ENCODE measurements at regions not wholly inside any gene's neighbourhood (a gene's known extent, or its start where the extent isn't known, plus 50 kb on each side); places are given as distances from the start of the nearest gene placed in this dataset.
"Not testable (repeated sequence)": the region's sequence is repeated elsewhere in the genome, so short reads cannot be mapped to it uniquely, and the experiment has no call there.

DNA sequence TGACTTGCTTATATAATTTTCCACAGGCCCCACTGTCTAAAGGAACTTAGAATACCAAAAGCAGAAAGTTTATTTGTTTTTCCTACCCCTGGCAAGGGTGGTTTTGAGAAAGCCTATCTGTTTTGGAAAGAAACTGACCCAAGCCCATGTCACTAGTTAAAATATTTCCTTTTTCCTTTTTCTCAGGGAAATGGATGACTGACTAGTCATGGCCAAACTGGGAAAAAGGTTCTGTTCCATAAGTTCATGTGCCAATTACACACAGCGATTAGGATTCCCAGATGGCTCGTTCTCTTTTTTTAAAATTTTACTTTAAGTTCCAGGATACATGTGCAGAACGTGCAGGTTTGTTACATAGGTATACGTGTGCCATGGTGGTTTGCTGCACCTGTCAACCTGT lies 157.8 kb downstream of the IGLL1 start:
- H3K27me3 ChIP-seq (ENCODE audit: control insufficient read depth, insufficient read depth, low read length); H3K27ac ChIP-seq (ENCODE audit: low read length); H3K36me3 ChIP-seq (ENCODE audit: control insufficient read depth, insufficient read depth, low read length); CTCF ChIA-PET; H3K9me3 ChIP-seq (ENCODE audit: control insufficient read depth, insufficient read depth, low read depth, low read length); ATAC-seq; H3K4me1 ChIP-seq (ENCODE audit: control insufficient read depth, insufficient read depth, low read length); BruUV-seq (replicated peaks); intact Hi-C loops (cut with micrococcal nuclease; ENCODE audit: unreplicated experiment); DNase-seq (ENCODE audit: low read depth, low spot score); in situ Hi-C loops (cut with HindIII; ENCODE audit: low pct_unique_long_range_greater_than_20kb, low sequenced_read_pairs); POLR2A ChIA-PET; H3K4me3 ChIP-seq (ENCODE audit: low read depth in 2 of 2, low read length in 2 of 2): not testable (repeated sequence)

DNA sequence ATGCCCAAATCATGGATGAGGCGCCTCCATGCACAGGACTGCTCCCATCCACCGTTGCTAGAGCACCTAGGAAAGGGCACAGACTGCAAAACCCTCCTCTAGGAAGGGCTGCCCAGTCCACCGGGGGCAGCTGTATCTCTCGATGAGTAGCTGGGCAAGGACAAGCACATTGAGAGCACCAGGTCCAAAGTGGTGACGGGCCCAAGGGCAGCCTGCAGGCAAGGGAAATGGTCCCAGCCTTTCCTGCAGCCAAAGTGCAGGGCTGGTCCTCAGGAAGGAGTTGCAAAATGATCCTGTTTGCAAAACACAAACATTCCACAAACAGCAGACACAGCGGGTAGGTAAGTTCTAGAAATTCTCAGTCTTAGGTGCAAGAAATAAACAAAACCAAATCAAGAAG lies 158.8 kb downstream of the IGLL1 start:
- POLR2A ChIA-PET; H3K9me3 ChIP-seq (ENCODE audit: control insufficient read depth, insufficient read depth, low read depth, low read length); CTCF ChIA-PET; H3K27ac ChIP-seq (ENCODE audit: low read length); H3K27me3 ChIP-seq (ENCODE audit: control insufficient read depth, insufficient read depth, low read length); BruUV-seq (replicated peaks); DNase-seq (ENCODE audit: low read depth, low spot score); H3K36me3 ChIP-seq (ENCODE audit: control insufficient read depth, insufficient read depth, low read length); H3K4me3 ChIP-seq (ENCODE audit: low read depth in 2 of 2, low read length in 2 of 2); intact Hi-C loops (cut with micrococcal nuclease; ENCODE audit: unreplicated experiment); ATAC-seq; H3K4me1 ChIP-seq (ENCODE audit: control insufficient read depth, insufficient read depth, low read length); in situ Hi-C loops (cut with HindIII; ENCODE audit: low pct_unique_long_range_greater_than_20kb, low sequenced_read_pairs): not testable (repeated sequence)

DNA sequence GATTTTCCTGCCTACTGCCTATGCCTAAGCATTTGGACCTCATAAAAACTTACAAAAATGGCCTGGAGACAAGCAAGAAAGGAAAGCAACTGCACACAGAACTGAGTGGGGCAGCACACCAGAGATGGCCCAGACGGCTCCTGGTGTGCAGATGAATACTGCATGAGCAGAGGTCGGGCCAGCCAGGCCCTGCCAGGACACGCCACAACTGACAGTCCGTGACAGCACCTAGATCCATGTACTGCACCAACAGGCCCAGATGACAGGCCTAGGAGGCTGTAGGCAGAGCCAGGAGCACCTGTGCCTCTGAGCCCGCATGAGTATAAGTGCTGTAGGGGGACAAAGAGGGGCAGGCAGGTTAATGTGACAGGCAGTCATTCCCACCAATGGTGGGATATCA lies 160.2 kb downstream of the IGLL1 start:
- intact Hi-C loops (cut with micrococcal nuclease; ENCODE audit: unreplicated experiment) (no loop called here), in situ Hi-C loops (cut with HindIII; ENCODE audit: low pct_unique_long_range_greater_than_20kb, low sequenced_read_pairs) (no loop called here)
- TF ChIP-seq TCF7L2 (IDR thresholded peaks at IDR 0.05; ENCODE audit: low read depth, low read length) = no peak
- no peak for TF ChIP-seq POLR2AphosphoS5 (IDR thresholded peaks at IDR 0.05; ENCODE audit: low read depth, low read length)
- TF ChIP-seq, protein P1, sequence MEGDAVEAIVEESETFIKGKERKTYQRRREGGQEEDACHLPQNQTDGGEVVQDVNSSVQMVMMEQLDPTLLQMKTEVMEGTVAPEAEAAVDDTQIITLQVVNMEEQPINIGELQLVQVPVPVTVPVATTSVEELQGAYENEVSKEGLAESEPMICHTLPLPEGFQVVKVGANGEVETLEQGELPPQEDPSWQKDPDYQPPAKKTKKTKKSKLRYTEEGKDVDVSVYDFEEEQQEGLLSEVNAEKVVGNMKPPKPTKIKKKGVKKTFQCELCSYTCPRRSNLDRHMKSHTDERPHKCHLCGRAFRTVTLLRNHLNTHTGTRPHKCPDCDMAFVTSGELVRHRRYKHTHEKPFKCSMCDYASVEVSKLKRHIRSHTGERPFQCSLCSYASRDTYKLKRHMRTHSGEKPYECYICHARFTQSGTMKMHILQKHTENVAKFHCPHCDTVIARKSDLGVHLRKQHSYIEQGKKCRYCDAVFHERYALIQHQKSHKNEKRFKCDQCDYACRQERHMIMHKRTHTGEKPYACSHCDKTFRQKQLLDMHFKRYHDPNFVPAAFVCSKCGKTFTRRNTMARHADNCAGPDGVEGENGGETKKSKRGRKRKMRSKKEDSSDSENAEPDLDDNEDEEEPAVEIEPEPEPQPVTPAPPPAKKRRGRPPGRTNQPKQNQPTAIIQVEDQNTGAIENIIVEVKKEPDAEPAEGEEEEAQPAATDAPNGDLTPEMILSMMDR (IDR thresholded peaks at IDR 0.05) = no peak
- no peak for TF ChIP-seq SIN3A (IDR thresholded peaks at IDR 0.05; ENCODE audit: borderline replicate concordance, insufficient read depth, low read depth, low read length)
- TF ChIP-seq, protein P2, sequence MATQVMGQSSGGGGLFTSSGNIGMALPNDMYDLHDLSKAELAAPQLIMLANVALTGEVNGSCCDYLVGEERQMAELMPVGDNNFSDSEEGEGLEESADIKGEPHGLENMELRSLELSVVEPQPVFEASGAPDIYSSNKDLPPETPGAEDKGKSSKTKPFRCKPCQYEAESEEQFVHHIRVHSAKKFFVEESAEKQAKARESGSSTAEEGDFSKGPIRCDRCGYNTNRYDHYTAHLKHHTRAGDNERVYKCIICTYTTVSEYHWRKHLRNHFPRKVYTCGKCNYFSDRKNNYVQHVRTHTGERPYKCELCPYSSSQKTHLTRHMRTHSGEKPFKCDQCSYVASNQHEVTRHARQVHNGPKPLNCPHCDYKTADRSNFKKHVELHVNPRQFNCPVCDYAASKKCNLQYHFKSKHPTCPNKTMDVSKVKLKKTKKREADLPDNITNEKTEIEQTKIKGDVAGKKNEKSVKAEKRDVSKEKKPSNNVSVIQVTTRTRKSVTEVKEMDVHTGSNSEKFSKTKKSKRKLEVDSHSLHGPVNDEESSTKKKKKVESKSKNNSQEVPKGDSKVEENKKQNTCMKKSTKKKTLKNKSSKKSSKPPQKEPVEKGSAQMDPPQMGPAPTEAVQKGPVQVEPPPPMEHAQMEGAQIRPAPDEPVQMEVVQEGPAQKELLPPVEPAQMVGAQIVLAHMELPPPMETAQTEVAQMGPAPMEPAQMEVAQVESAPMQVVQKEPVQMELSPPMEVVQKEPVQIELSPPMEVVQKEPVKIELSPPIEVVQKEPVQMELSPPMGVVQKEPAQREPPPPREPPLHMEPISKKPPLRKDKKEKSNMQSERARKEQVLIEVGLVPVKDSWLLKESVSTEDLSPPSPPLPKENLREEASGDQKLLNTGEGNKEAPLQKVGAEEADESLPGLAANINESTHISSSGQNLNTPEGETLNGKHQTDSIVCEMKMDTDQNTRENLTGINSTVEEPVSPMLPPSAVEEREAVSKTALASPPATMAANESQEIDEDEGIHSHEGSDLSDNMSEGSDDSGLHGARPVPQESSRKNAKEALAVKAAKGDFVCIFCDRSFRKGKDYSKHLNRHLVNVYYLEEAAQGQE (IDR thresholded peaks at IDR 0.05; ENCODE audit: insufficient read depth in 1 of 2, low read depth in 2 of 2, low read length in 1 of 2) = no peak
- H3K36me3 ChIP-seq (ENCODE audit: control insufficient read depth, insufficient read depth, low read length) = no peaks in the 10 kb centered on the region
- ChIA-PET CTCF (no interaction called here), POLR2A (no interaction called here)
- H3K9me3 ChIP-seq (ENCODE audit: control insufficient read depth, insufficient read depth, low read depth, low read length) = no peaks in the 10 kb centered on the region
- H3K27ac ChIP-seq (ENCODE audit: low read length) = no peak overlapping the region
- no peaks in the 10 kb centered on the region for H3K27me3 ChIP-seq (ENCODE audit: control insufficient read depth, insufficient read depth, low read length)
- no peak for DNase-seq (ENCODE audit: low read depth, low spot score)
- no peaks in the 10 kb centered on the region for H3K4me1 ChIP-seq (ENCODE audit: control insufficient read depth, insufficient read depth, low read length)
- BruUV-seq (replicated peaks) = no TSS peak
- no peak for ATAC-seq
- no peak overlapping the region for H3K4me3 ChIP-seq (ENCODE audit: low read depth in 2 of 2, low read length in 2 of 2)
